ENCODE measurements at regions not wholly inside any gene's neighbourhood (a gene's known extent, or its start where the extent isn't known, plus 50 kb on each side); places are given as distances from the start of the nearest gene placed in this dataset.

DNA sequence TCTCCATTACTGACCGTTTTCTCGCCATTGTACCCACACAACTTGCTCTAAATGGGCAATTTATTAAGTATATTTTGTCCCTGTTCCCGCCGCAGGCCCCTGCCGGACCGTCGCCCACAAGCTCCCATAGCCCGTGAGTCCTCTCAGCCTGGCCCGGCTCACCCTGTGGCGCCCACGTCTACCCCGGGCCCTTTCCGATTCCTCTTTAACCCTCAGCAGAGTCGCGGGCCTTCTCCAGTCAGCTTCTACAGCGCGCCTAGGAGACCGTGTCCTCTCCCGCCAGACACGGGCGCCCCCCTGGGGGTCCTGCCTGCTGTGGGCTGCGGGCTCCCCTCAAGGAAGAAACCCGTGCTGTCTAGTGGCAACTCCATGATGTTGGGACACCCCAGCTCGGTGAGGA lies 57.8 kb upstream of the SPATA31E1 start:
- TF ChIP-seq EZH2 (IDR thresholded peaks at IDR 0.05; ENCODE audit: insufficient read depth, poor library complexity, severe bottlenecking) (no peak), EZH2phosphoT487 (IDR thresholded peaks at IDR 0.05; ENCODE audit: insufficient read depth, low read depth) (no peak)

Data from GM23248 (cell line).